ENCODE measurements at regions not wholly inside any gene's neighbourhood (a gene's known extent, or its start where the extent isn't known, plus 50 kb on each side); places are given as distances from the start of the nearest gene placed in this dataset.

DNA sequence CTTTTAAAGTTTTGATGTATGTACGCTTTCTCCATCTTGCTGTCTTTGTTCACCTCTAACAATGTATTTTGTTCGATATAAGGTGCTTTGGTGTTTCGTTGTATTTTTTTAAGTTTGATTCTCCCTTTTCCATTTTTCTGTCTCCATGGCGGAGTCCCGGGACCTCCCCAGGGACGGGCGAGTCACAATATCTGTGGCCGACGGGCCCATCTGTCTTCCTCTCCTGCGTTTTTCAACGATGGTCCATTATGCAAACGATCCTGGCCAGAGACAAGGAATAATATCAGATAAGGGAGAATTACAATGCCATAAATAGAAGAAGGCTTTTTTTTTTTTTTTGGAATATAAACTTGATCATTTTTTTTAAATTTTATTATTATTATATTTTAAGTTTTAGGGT is 112.3 kb upstream of the SHOX start:
- TF ChIP-seq EP300 (IDR thresholded peaks at IDR 0.05), result no peak
- no peak for TF ChIP-seq CTCF (IDR thresholded peaks at IDR 0.05)
- TF ChIP-seq POLR2A (IDR thresholded peaks at IDR 0.05), result no peak

All from sigmoid colon (tissue), 4 donors.